B cell (primary cell): ENCODE measurements at regions not wholly inside any gene's neighbourhood (a gene's known extent, or its start where the extent isn't known, plus 50 kb on each side); places are given as distances from the start of the nearest gene placed in this dataset.

Source experiments
- ATAC-seq: fragments of 200-7000 bp; cut with Tn5 transposase; one replicate; pipeline ENCODE4 v1.10.0; 2021; ENCODE audit warnings: low read depth, mild to moderate bottlenecking, moderate number of reproducible peaks, moderate library complexity
- CTCF ChIA-PET: fragments of 350-600 bp; sonication (Branson Sonifier 250); formaldehyde crosslinking; loops from one replicate; lab custom pipeline; 2021; ENCODE audit warnings: antibody characterized with exemption, inconsistent platforms; lab: Charles Lee
- POLR2A ChIA-PET: fragments of 350-600 bp; sonication (Branson Sonifier 250); formaldehyde crosslinking; loops from one replicate; lab custom pipeline; 2021; ENCODE audit warnings: antibody characterized with exemption; lab: Charles Lee
- DNase-seq: peaks from one replicate; pipeline ENCODE4 v3.0.0; 2013
- H2AFZ ChIP-seq: 2 replicates; pipeline ENCODE4 v1.6.1; 2012; ENCODE audit warnings: mild to moderate bottlenecking, low read depth, low read length; ENCODE audit not compliant: insufficient read depth, poor library complexity, severe bottlenecking
- H3K27ac ChIP-seq, 2 donors: 1 replicate in 1 of 2; 2 replicates in 1 of 2; pipeline ENCODE4 v1.5.1; 2012 to 2013; ENCODE audit warnings: low read length in 2 of 2, mild to moderate bottlenecking in 2 of 2, moderate library complexity in 1 of 2
- H3K27me3 ChIP-seq, 4 experiments: fragments of 200-600 bp in 1 of 4; sonication (generic) in 1 of 4; replicated peaks in 1 of 4; 1 replicate in 2 of 4; 2 replicates in 2 of 4; pipeline versions ENCODE4 v1.6.1 to v1.7.0; 2013 to 2016; ENCODE audit warnings: low read length in 3 of 4, mild to moderate bottlenecking in 2 of 4, mixed read lengths in 1 of 4, moderate library complexity in 1 of 4; ENCODE audit not compliant: insufficient read depth in 4 of 4, control insufficient read depth in 3 of 4; ENCODE audit errors: control extremely low read depth in 1 of 4
- H3K36me3 ChIP-seq, 2 experiments: replicated peaks in 1 of 2; 1 replicate in 1 of 2; 2 replicates in 1 of 2; pipeline versions ENCODE4 v1.6.1 to v1.7.1; 2013; ENCODE audit warnings: low read length in 1 of 2; ENCODE audit not compliant: insufficient read depth in 2 of 2, control insufficient read depth in 1 of 2; ENCODE audit errors: control extremely low read depth in 1 of 2, extremely low read depth in 1 of 2
- H3K4me1 ChIP-seq, 2 donors: fragments of 200-600 bp in 1 of 2; sonication (generic) in 1 of 2; 1 replicate in 1 of 2; 2 replicates in 1 of 2; pipeline versions ENCODE4 v1.5.1 to v1.6.1; 2013 to 2017; ENCODE audit warnings: low read length in 2 of 2; ENCODE audit not compliant: control insufficient read depth in 2 of 2, insufficient read depth in 2 of 2
- H3K4me2 ChIP-seq: replicated peaks from 2 replicates; pipeline ENCODE3; 2012; ENCODE audit warnings: mild to moderate bottlenecking, low read depth, low read length; ENCODE audit not compliant: poor library complexity, severe bottlenecking
- H3K4me3 ChIP-seq, 5 experiments: fragments of 200-600 bp in 1 of 5; sonication (generic) in 1 of 5; 1 replicate in 3 of 5; 2 replicates in 2 of 5; pipeline versions ENCODE4 v1.5.1 to v1.7.0; 2011 to 2016; ENCODE audit warnings: low read length in 4 of 5, mild to moderate bottlenecking in 4 of 5, low read depth in 2 of 5, control low read depth in 1 of 5, moderate library complexity in 1 of 5; ENCODE audit not compliant: insufficient read depth in 1 of 5; ENCODE audit errors: control extremely low read depth in 1 of 5, extremely low read depth in 1 of 5
- H3K79me2 ChIP-seq: fragments of 200-600 bp; sonication (generic); one replicate; pipeline ENCODE4 v1.6.0; 2016; ENCODE audit warnings: low read length; ENCODE audit not compliant: control insufficient read depth, insufficient read depth
- H3K9ac ChIP-seq: fragments of 200-600 bp; sonication (generic); 2 replicates; pipeline ENCODE4 v1.6.1; 2017; ENCODE audit warnings: mild to moderate bottlenecking, low read length, moderate library complexity
- H3K9me3 ChIP-seq, 3 donors: one replicate each; pipeline versions ENCODE4 v1.6.1 to v1.7.1; 2013; ENCODE audit warnings: low read length in 2 of 3; ENCODE audit not compliant: control insufficient read depth in 2 of 3, insufficient read depth in 1 of 3; ENCODE audit errors: control extremely low read depth in 1 of 3
- H4K20me1 ChIP-seq: 2 replicates; pipeline ENCODE4 v1.6.0; 2012; ENCODE audit warnings: mild to moderate bottlenecking, low read length; ENCODE audit not compliant: insufficient read depth, control insufficient read depth, poor library complexity, severe bottlenecking
- H3K27ac Mint-ChIP-seq: one replicate; pipeline ENCODE4 v1.8.0; 2021; ENCODE audit warnings: mixed read lengths
- H3K27me3 Mint-ChIP-seq: one replicate; pipeline ENCODE4 v1.8.0; 2021; ENCODE audit warnings: mixed read lengths
- H3K4me1 Mint-ChIP-seq: one replicate; pipeline ENCODE4 v1.8.0; 2021; ENCODE audit warnings: mixed read lengths
- H3K4me3 Mint-ChIP-seq: one replicate; pipeline ENCODE4 v1.8.0; 2021; ENCODE audit warnings: mixed read lengths
- H3K9me3 Mint-ChIP-seq: one replicate; pipeline ENCODE4 v1.8.0; 2022; ENCODE audit warnings: mixed read lengths; ENCODE audit not compliant: insufficient read depth
- EZH2 ChIP-seq: IDR thresholded peaks from 2 replicates; pipeline ENCODE4 v1.6.1; 2012; ENCODE audit warnings: borderline replicate concordance, low read depth, mild to moderate bottlenecking, moderate library complexity, low read length; ENCODE audit not compliant: insufficient read depth, poor library complexity, severe bottlenecking
- WGBS: methylation state at CpG from one replicate; pipeline ENCODE4 v1.1.5; 2013; ENCODE audit warnings: missing lambda C conversion rate; ENCODE audit not compliant: insufficient coverage; 5-methylcytosine and 5-hydroxymethylcytosine counted together
- intact Hi-C: fragments of 100-400 bp; cut with micrococcal nuclease; formaldehyde crosslinking; loops from one replicate; pipeline ENCODE4 v1.10.0; 2022
- TF ChIP-seq, protein P1 (sequence below): fragments of 200-600 bp; IDR thresholded peaks from one replicate; pipeline ENCODE4 v1.8.0; 2022; ENCODE audit warnings: antibody characterized with exemption, mild to moderate bottlenecking

- Histone ChIP-seq H3K4me3 (no peak overlapping the region), H4K20me1 (no peaks in the 10 kb centered on the region), H3K36me3 (no peaks in the 10 kb centered on the region), H3K27me3 (peaks cover 0 to 10% (median 0%) of the 10 kb centered on the region in 4 experiments), H3K4me2 (no peak overlapping the region), H3K9ac (no peak overlapping the region), H3K9me3 (no peaks in the 10 kb centered on the region), H3K27ac (no peak overlapping the region), H3K79me2 (no peaks in the 10 kb centered on the region), H3K4me1 (no peaks in the 10 kb centered on the region), H2AFZ (no peak overlapping the region)
- Mint-ChIP-seq H3K9me3 (peaks cover 4% of the 10 kb centered on the region), H3K4me1 (no peaks in the 10 kb centered on the region), H3K27ac (no peak overlapping the region), H3K4me3 (no peak overlapping the region), H3K27me3 (peaks cover 36% of the 10 kb centered on the region)
- TF ChIP-seq EZH2: no peak
- TF ChIP-seq, protein P1, sequence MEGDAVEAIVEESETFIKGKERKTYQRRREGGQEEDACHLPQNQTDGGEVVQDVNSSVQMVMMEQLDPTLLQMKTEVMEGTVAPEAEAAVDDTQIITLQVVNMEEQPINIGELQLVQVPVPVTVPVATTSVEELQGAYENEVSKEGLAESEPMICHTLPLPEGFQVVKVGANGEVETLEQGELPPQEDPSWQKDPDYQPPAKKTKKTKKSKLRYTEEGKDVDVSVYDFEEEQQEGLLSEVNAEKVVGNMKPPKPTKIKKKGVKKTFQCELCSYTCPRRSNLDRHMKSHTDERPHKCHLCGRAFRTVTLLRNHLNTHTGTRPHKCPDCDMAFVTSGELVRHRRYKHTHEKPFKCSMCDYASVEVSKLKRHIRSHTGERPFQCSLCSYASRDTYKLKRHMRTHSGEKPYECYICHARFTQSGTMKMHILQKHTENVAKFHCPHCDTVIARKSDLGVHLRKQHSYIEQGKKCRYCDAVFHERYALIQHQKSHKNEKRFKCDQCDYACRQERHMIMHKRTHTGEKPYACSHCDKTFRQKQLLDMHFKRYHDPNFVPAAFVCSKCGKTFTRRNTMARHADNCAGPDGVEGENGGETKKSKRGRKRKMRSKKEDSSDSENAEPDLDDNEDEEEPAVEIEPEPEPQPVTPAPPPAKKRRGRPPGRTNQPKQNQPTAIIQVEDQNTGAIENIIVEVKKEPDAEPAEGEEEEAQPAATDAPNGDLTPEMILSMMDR: no peak
- POLR2A ChIA-PET: no interaction called here
- intact Hi-C loops: no loop called here
- no peak for DNase-seq
- WGBS: 84% methylated on average over 11 of the region's 15 CpGs
- no peak for ATAC-seq
- CTCF ChIA-PET: no interaction called here
Measured at GRCh38 chr6:33935439-33936080, 131.8 kb upstream of the MLN start.

DNA sequence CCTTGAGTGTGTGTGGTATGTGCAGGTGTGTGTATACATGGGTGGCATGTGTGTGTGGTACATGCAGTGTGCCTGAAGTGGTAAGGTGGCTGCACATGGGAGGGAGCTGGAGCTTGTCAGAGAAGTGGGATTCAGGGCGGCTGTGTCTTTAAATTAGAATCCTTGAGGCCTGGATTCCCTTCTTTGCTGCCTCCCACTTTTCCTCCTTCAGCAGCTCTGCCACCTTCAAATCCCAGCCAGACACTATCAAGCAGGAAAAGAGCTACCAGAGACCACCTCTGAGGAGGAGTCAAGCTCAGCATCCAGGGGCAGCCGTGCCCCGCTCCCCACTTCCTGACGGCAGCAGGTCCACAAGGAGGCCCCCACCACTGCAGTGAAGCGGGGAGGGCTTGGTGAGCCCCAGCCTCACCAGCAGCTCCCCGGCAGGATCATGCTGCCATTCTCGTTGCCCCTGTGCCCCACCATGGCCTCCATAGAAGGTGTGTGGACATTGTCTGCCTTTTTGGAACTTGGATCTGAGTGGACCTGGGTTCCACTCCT lies 131.0 kb upstream of the MLN start:
- Histone ChIP-seq H4K20me1 (no peaks in the 10 kb centered on the region), H3K27me3 (peaks cover 0 to 10% (median 0%) of the 10 kb centered on the region in 4 experiments), H3K4me2 (no peak overlapping the region), H3K9me3 (no peaks in the 10 kb centered on the region), H3K27ac (no peak overlapping the region), H3K36me3 (no peaks in the 10 kb centered on the region), H3K79me2 (no peaks in the 10 kb centered on the region), H3K9ac (no peak overlapping the region), H3K4me3 (no peak overlapping the region), H2AFZ (no peak overlapping the region), H3K4me1 (no peaks in the 10 kb centered on the region)
- Mint-ChIP-seq H3K9me3 (peaks cover 4% of the 10 kb centered on the region), H3K4me1 (peaks cover 2% of the 10 kb centered on the region), H3K4me3 (no peak overlapping the region), H3K27ac (no peak overlapping the region), H3K27me3 (peaks cover 33% of the 10 kb centered on the region)
- DNase-seq (no peak), ATAC-seq (no peak)
- intact Hi-C loops: loop anchor here (5.0 kb wide), 1 partner anchor 512 kb away; no protein-coding TSS in a partner anchor
- WGBS: 88% methylated on average over 7 of the region's 7 CpGs
- TF ChIP-seq EZH2: no peak
- TF ChIP-seq, protein P1: no peak
- ChIA-PET POLR2A (no interaction called here), CTCF (no interaction called here)
